Activated T-cell treated with anti-CD3 and anti-CD28 coated beads, Interleukin-2, amount 50 U/mL, for 48 hours (primary cell): ENCODE measurements at regions not wholly inside any gene's neighbourhood (a gene's known extent, or its start where the extent isn't known, plus 50 kb on each side); places are given as distances from the start of the nearest gene placed in this dataset.
"Not testable (repeated sequence)": the region's sequence is repeated elsewhere in the genome, so short reads cannot be mapped to it uniquely, and the experiment has no call there.

ENCODE experiments used
- DNase-seq, 2 experiments: peaks; one replicate each; pipeline ENCODE4 v3.0.0-alpha.2; 2020

GRCh38 chr4:177809791-177810190 lies 367.6 kb upstream of the AGA start:
- DNase-seq, result no peak

GRCh38 chr4:177810220-177810619 lies 368.0 kb upstream of the AGA start:
- no peak for DNase-seq

- DNase-seq, result not testable (repeated sequence)
Observed at GRCh38 chr4:177818392-177818791, 376.2 kb upstream of the AGA start.

- DNase-seq, result no peak
Observed at GRCh38 chr4:177826973-177827372, 384.7 kb upstream of the AGA start.

GRCh38 chr4:177841258-177841657 lies 399.0 kb upstream of the AGA start:
- no peak for DNase-seq

GRCh38 chr4:177853229-177853628 lies 411.0 kb upstream of the AGA start:
- DNase-seq, result no peak

GRCh38 chr4:177855507-177856197 lies 413.4 kb upstream of the AGA start:
- DNase-seq, result no peak

GRCh38 chr4:177860171-177860570 lies 417.9 kb upstream of the AGA start:
- no peak for DNase-seq

GRCh38 chr4:177861551-177862094 lies 419.4 kb upstream of the AGA start:
- no peak for DNase-seq

GRCh38 chr4:177862541-177863176 lies 420.4 kb upstream of the AGA start:
- no peak for DNase-seq

- DNase-seq, result no peak
Observed at GRCh38 chr4:177879851-177880250, 437.6 kb upstream of the AGA start.

- DNase-seq, result no peak
Observed at GRCh38 chr4:177895136-177895535, 452.9 kb upstream of the AGA start.

- no peak for DNase-seq
Observed at GRCh38 chr4:177901786-177902185, 459.5 kb upstream of the AGA start.

GRCh38 chr4:177902386-177902785 lies 460.1 kb upstream of the AGA start:
- no peak for DNase-seq

- DNase-seq, result no peak
Observed at GRCh38 chr4:177907736-177908424, 465.6 kb upstream of the AGA start.

- DNase-seq, result no peak
Observed at GRCh38 chr4:177921715-177922114, 479.5 kb upstream of the AGA start.

- DNase-seq, result no peak
Observed at GRCh38 chr4:177923888-177924287, 481.7 kb upstream of the AGA start.

GRCh38 chr4:177937041-177937440 lies 494.8 kb upstream of the AGA start:
- no peak for DNase-seq

GRCh38 chr4:177938226-177938625 lies 496.0 kb upstream of the AGA start:
- no peak for DNase-seq

GRCh38 chr4:177945268-177945667 lies 503.0 kb upstream of the AGA start:
- DNase-seq, result no peak

GRCh38 chr4:177947607-177948006 lies 505.4 kb upstream of the AGA start:
- DNase-seq, result no peak

GRCh38 chr4:177948853-177949252 lies 506.6 kb upstream of the AGA start:
- no peak for DNase-seq

- DNase-seq, result no peak
Observed at GRCh38 chr4:177951026-177951425, 508.8 kb upstream of the AGA start.

- DNase-seq, result no peak
Observed at GRCh38 chr4:177952723-177953122, 510.5 kb upstream of the AGA start.
